ENCODE measurements at regions not wholly inside any gene's neighbourhood (a gene's known extent, or its start where the extent isn't known, plus 50 kb on each side); places are given as distances from the start of the nearest gene placed in this dataset.

DNA sequence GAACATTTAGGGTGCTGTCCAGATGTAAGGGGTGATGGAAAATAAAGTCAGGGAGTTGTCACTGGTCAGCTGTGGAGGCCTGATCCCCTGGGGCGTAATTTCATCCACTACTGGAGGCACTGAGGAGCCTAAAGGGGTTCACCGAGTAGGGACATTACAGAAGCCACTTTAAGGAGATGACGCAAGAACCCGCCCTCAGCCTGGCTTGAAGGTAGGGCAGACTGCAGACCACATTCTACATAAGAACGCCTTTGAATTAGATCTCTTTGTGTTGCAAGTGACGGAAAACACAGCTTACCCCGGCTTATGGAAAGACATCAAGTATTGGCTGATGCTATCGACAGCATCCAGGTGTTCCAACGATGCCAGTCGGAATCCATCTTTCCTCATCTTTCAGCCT is 462.7 kb upstream of the CDH4 start:
- no peak for TF ChIP-seq ARNTL (CRISPR knock-in tag; IDR thresholded peaks at IDR 0.05; ENCODE audit: borderline replicate concordance, low read depth)
- no peak for TF ChIP-seq ZFP3 (CRISPR knock-in tag; IDR thresholded peaks at IDR 0.05)
- no peak for TF ChIP-seq RARB (CRISPR knock-in tag; IDR thresholded peaks at IDR 0.05)
- TF ChIP-seq, protein P1, sequence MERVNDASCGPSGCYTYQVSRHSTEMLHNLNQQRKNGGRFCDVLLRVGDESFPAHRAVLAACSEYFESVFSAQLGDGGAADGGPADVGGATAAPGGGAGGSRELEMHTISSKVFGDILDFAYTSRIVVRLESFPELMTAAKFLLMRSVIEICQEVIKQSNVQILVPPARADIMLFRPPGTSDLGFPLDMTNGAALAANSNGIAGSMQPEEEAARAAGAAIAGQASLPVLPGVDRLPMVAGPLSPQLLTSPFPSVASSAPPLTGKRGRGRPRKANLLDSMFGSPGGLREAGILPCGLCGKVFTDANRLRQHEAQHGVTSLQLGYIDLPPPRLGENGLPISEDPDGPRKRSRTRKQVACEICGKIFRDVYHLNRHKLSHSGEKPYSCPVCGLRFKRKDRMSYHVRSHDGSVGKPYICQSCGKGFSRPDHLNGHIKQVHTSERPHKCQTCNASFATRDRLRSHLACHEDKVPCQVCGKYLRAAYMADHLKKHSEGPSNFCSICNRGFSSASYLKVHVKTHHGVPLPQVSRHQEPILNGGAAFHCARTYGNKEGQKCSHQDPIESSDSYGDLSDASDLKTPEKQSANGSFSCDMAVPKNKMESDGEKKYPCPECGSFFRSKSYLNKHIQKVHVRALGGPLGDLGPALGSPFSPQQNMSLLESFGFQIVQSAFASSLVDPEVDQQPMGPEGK (CRISPR knock-in tag; IDR thresholded peaks at IDR 0.05; ENCODE audit: borderline replicate concordance), result no peak
- TF ChIP-seq, protein P2, sequence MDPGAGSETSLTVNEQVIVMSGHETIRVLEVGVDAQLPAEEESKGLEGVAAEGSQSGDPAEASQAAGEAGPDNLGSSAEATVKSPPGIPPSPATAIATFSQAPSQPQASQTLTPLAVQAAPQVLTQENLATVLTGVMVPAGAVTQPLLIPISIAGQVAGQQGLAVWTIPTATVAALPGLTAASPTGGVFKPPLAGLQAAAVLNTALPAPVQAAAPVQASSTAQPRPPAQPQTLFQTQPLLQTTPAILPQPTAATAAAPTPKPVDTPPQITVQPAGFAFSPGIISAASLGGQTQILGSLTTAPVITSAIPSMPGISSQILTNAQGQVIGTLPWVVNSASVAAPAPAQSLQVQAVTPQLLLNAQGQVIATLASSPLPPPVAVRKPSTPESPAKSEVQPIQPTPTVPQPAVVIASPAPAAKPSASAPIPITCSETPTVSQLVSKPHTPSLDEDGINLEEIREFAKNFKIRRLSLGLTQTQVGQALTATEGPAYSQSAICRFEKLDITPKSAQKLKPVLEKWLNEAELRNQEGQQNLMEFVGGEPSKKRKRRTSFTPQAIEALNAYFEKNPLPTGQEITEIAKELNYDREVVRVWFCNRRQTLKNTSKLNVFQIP (CRISPR knock-in tag; IDR thresholded peaks at IDR 0.05; ENCODE audit: borderline replicate concordance, low read depth), result no peak
- no peak for TF ChIP-seq CSDC2 (CRISPR knock-in tag; IDR thresholded peaks at IDR 0.05)
- no peak for TF ChIP-seq ZNF565 (CRISPR knock-in tag; conservative IDR thresholded peaks at IDR 0.05; ENCODE audit: low read depth)
- TF ChIP-seq ESRRG (CRISPR knock-in tag; IDR thresholded peaks at IDR 0.05), result no peak
- TF ChIP-seq PPARA (CRISPR knock-in tag; IDR thresholded peaks at IDR 0.05; ENCODE audit: borderline replicate concordance), result no peak
